ENCODE measurements at regions not wholly inside any gene's neighbourhood (a gene's known extent, or its start where the extent isn't known, plus 50 kb on each side); places are given as distances from the start of the nearest gene placed in this dataset.

- no peaks in the 10 kb centered on the region for H4K20me1 ChIP-seq (ENCODE audit: insufficient read depth, low read length)
- no peak overlapping the region for H3K9ac ChIP-seq (ENCODE audit: insufficient read depth, low read length, poor library complexity, severe bottlenecking)
- H2AFZ ChIP-seq (ENCODE audit: insufficient read depth, low read depth, low read length, poor library complexity, severe bottlenecking), result no peak overlapping the region
- intact Hi-C loops (cut with micrococcal nuclease), result no loop called here
- H3K4me2 ChIP-seq (replicated peaks; ENCODE audit: extremely low read depth, low read length, poor library complexity, severe bottlenecking), result no peak overlapping the region
- Mint-ChIP-seq H3K9me3 (peaks cover 10 to 19% (median 18%) of the 10 kb centered on the region in 7 donors), H3K27ac (no peak overlapping the region), H3K4me3 (no peak overlapping the region), H3K27me3 (ENCODE audit: low read depth in 3 of 3) (no peaks in the 10 kb centered on the region), H3K36me3 (no peaks in the 10 kb centered on the region), H3K4me1 (no peaks in the 10 kb centered on the region)
- TF ChIP-seq CTCF (IDR thresholded peaks at IDR 0.05), result no peak
- H3K27ac ChIP-seq (ENCODE audit: low read depth in 1 of 2, low read length in 2 of 2), result no peak overlapping the region
- no CpG with 5 or more reads among the region's 2 CpGs for WGBS (ENCODE audit: insufficient coverage)
- no peak for DNase-seq
- H3K9me3 ChIP-seq (replicated peaks in 1 of 2; ENCODE audit: control insufficient read depth in 1 of 2, insufficient read depth in 1 of 2, low read length in 2 of 2), result peaks cover 8 to 27% of the 10 kb centered on the region in 2 donors
- H3K4me3 ChIP-seq (replicated peaks in 1 of 3; ENCODE audit: low read depth in 2 of 3, low read length in 3 of 3), result no peak overlapping the region
- H3K27me3 ChIP-seq (ENCODE audit: control insufficient read depth in 2 of 2, insufficient read depth in 2 of 2, low read length in 2 of 2), result no peaks in the 10 kb centered on the region
- H3K79me2 ChIP-seq (ENCODE audit: insufficient read depth, low read length), result no peaks in the 10 kb centered on the region
- H3K4me1 ChIP-seq (ENCODE audit: control insufficient read depth in 1 of 2, insufficient read depth in 2 of 2, low read length in 2 of 2), result no peaks in the 10 kb centered on the region
- no peaks in the 10 kb centered on the region for H3K36me3 ChIP-seq (replicated peaks in 1 of 2; ENCODE audit: control insufficient read depth in 1 of 2, insufficient read depth in 2 of 2, low read length in 2 of 2)
Observed at GRCh38 chr5:110957934-110958333, 113.6 kb upstream of the TSLP start.

GRCh38 chr5:110963495-110963894 is 108.0 kb upstream of the TSLP start:
- H3K79me2 ChIP-seq (ENCODE audit: insufficient read depth, low read length), result no peaks in the 10 kb centered on the region
- no peak overlapping the region for H3K4me2 ChIP-seq (replicated peaks; ENCODE audit: extremely low read depth, low read length, poor library complexity, severe bottlenecking)
- no peak overlapping the region for H3K27ac ChIP-seq (ENCODE audit: low read depth in 1 of 2, low read length in 2 of 2)
- no peaks in the 10 kb centered on the region for H3K4me1 Mint-ChIP-seq
- no peak for TF ChIP-seq CTCF (IDR thresholded peaks at IDR 0.05)
- WGBS (ENCODE audit: insufficient coverage), result 83% methylated on average over 1 of the region's 3 CpGs
- H3K9ac ChIP-seq (ENCODE audit: insufficient read depth, low read length, poor library complexity, severe bottlenecking), result no peak overlapping the region
- no peak overlapping the region for H3K27ac Mint-ChIP-seq
- no peak for DNase-seq
- peaks cover 0 to 8% of the 10 kb centered on the region in 2 donors for H3K9me3 ChIP-seq (replicated peaks in 1 of 2; ENCODE audit: control insufficient read depth in 1 of 2, insufficient read depth in 1 of 2, low read length in 2 of 2)
- H2AFZ ChIP-seq (ENCODE audit: insufficient read depth, low read depth, low read length, poor library complexity, severe bottlenecking), result no peak overlapping the region
- H3K9me3 Mint-ChIP-seq, result peaks cover 2 to 6% (median 5%) of the 10 kb centered on the region in 7 donors
- H3K27me3 Mint-ChIP-seq (ENCODE audit: low read depth in 3 of 3), result no peaks in the 10 kb centered on the region
- no peak overlapping the region for H3K4me3 ChIP-seq (replicated peaks in 1 of 3; ENCODE audit: low read depth in 2 of 3, low read length in 3 of 3)
- no peaks in the 10 kb centered on the region for H3K36me3 Mint-ChIP-seq
- H3K4me1 ChIP-seq (ENCODE audit: control insufficient read depth in 1 of 2, insufficient read depth in 2 of 2, low read length in 2 of 2), result no peaks in the 10 kb centered on the region
- no peak overlapping the region for H3K4me3 Mint-ChIP-seq
- no peaks in the 10 kb centered on the region for H3K36me3 ChIP-seq (replicated peaks in 1 of 2; ENCODE audit: control insufficient read depth in 1 of 2, insufficient read depth in 2 of 2, low read length in 2 of 2)
- no peaks in the 10 kb centered on the region for H3K27me3 ChIP-seq (ENCODE audit: control insufficient read depth in 2 of 2, insufficient read depth in 2 of 2, low read length in 2 of 2)
- intact Hi-C loops (cut with micrococcal nuclease), result no loop called here
- H4K20me1 ChIP-seq (ENCODE audit: insufficient read depth, low read length), result no peaks in the 10 kb centered on the region

Data from CD14-positive monocyte (primary cell).